ENCODE measurements at regions not wholly inside any gene's neighbourhood (a gene's known extent, or its start where the extent isn't known, plus 50 kb on each side); places are given as distances from the start of the nearest gene placed in this dataset.
A peak's percentile ranks its signal among the peaks of the same experiment; 100 is the strongest.

- Histone ChIP-seq H3K4me3 (no peak overlapping the region), H3K27ac (no peak overlapping the region), H3K36me3 (no peaks in the 10 kb centered on the region), H3K27me3 (replicated peaks; ENCODE audit: insufficient read depth) (no peaks in the 10 kb centered on the region), H3K4me1 (replicated peaks) (no peaks in the 10 kb centered on the region), H3K9me3 (no peaks in the 10 kb centered on the region)
- no peak for DNase-seq (ENCODE audit: low spot score)
- TF ChIP-seq CTCF (IDR thresholded peaks at IDR 0.05) = no peak
- TF ChIP-seq POLR2A (IDR thresholded peaks at IDR 0.05) = no peak
- TF ChIP-seq POLR2AphosphoS5 (IDR thresholded peaks at IDR 0.05) = no peak
- WGBS = 77% methylated on average over 2 of the region's 2 CpGs
- intact Hi-C loops (cut with DNase I) = no loop called here
Measured at GRCh38 chr7:142540371-142540770, 208.9 kb upstream of the PRSS1 start.

GRCh38 chr7:142539901-142540300 lies 209.4 kb upstream of the PRSS1 start:
- intact Hi-C loops (cut with DNase I) = no loop called here
- Histone ChIP-seq H3K27me3 (replicated peaks; ENCODE audit: insufficient read depth) (no peaks in the 10 kb centered on the region), H3K36me3 (no peaks in the 10 kb centered on the region), H3K4me1 (replicated peaks) (no peaks in the 10 kb centered on the region), H3K4me3 (no peak overlapping the region), H3K27ac (no peak overlapping the region), H3K9me3 (no peaks in the 10 kb centered on the region)
- 55% methylated on average over 1 of the region's 1 CpG for WGBS
- no peak for TF ChIP-seq POLR2AphosphoS5 (IDR thresholded peaks at IDR 0.05)
- DNase-seq (ENCODE audit: low spot score) = no peak

GRCh38 chr7:142537760-142538159 lies 211.5 kb upstream of the PRSS1 start:
- Histone ChIP-seq H3K4me1 (replicated peaks) (no peaks in the 10 kb centered on the region), H3K27me3 (replicated peaks; ENCODE audit: insufficient read depth) (no peaks in the 10 kb centered on the region), H3K36me3 (no peaks in the 10 kb centered on the region), H3K27ac (no peak overlapping the region), H3K9me3 (no peaks in the 10 kb centered on the region), H3K4me3 (no peak overlapping the region)
- TF ChIP-seq CTCF (IDR thresholded peaks at IDR 0.05) (no peak), POLR2AphosphoS5 (IDR thresholded peaks at IDR 0.05) (no peak), POLR2A (IDR thresholded peaks at IDR 0.05) (no peak)
- no peak for DNase-seq (ENCODE audit: low spot score)
- 93% methylated on average over 1 of the region's 1 CpG for WGBS
- intact Hi-C loops (cut with DNase I) = no loop called here

GRCh38 chr7:142535123-142535779 lies 214.0 kb upstream of the PRSS1 start:
- no peaks in the 10 kb centered on the region for H3K36me3 ChIP-seq
- no peaks in the 10 kb centered on the region for H3K4me1 ChIP-seq (replicated peaks)
- no peak overlapping the region for H3K4me3 ChIP-seq
- no peaks in the 10 kb centered on the region for H3K27me3 ChIP-seq (replicated peaks; ENCODE audit: insufficient read depth)
- DNase-seq (ENCODE audit: low spot score) = no peak
- intact Hi-C loops (cut with DNase I) = no loop called here
- TF ChIP-seq POLR2AphosphoS5 (IDR thresholded peaks at IDR 0.05) (no peak), CTCF (IDR thresholded peaks at IDR 0.05) (peak in 3 of 4 experiments; percentile 39 to 65 (median 42))
- WGBS = 12% methylated on average over 7 of the region's 7 CpGs
- H3K27ac ChIP-seq = no peak overlapping the region
- no peaks in the 10 kb centered on the region for H3K9me3 ChIP-seq

- no peak for DNase-seq (ENCODE audit: low spot score)
- Histone ChIP-seq H3K27ac (no peak overlapping the region), H3K36me3 (no peaks in the 10 kb centered on the region), H3K4me3 (no peak overlapping the region), H3K4me1 (replicated peaks) (no peaks in the 10 kb centered on the region), H3K9me3 (no peaks in the 10 kb centered on the region), H3K27me3 (replicated peaks; ENCODE audit: insufficient read depth) (no peaks in the 10 kb centered on the region)
- no peak for TF ChIP-seq POLR2AphosphoS5 (IDR thresholded peaks at IDR 0.05)
- no peak for TF ChIP-seq CTCF (IDR thresholded peaks at IDR 0.05)
- TF ChIP-seq POLR2A (IDR thresholded peaks at IDR 0.05) = no peak
- intact Hi-C loops (cut with DNase I) = no loop called here
Measured at GRCh38 chr7:142534726-142535122, 214.5 kb upstream of the PRSS1 start.
